HG03095 (cell line): ENCODE measurements at regions not wholly inside any gene's neighbourhood (a gene's known extent, or its start where the extent isn't known, plus 50 kb on each side); places are given as distances from the start of the nearest gene placed in this dataset.
"Not testable (repeated sequence)": the region's sequence is repeated elsewhere in the genome, so short reads cannot be mapped to it uniquely, and the experiment has no call there.

Experiments
- ATAC-seq: cut with Tn5 transposase; IDR thresholded peaks from one replicate; pipeline ENCODE4 v1.9.1; 2021; ENCODE audit warnings: moderate library complexity; ENCODE audit not compliant: unreplicated experiment

GRCh38 chr2:7867867-7868266 is 814.0 kb upstream of the ID2 start:
- ATAC-seq = no peak

- ATAC-seq = no peak
These were observed 813.0 kb upstream of the ID2 start for GRCh38 chr2:7868836-7869235.

- ATAC-seq = not testable (repeated sequence)
These were observed 805.4 kb upstream of the ID2 start for GRCh38 chr2:7876445-7876844.

- not testable (repeated sequence) for ATAC-seq
These were observed 803.6 kb upstream of the ID2 start for GRCh38 chr2:7878266-7878665.

- ATAC-seq = no peak
These were observed 802.9 kb upstream of the ID2 start for GRCh38 chr2:7878786-7879482.

GRCh38 chr2:7879483-7879835 is 802.4 kb upstream of the ID2 start:
- no peak for ATAC-seq

GRCh38 chr2:7880126-7880525 is 801.7 kb upstream of the ID2 start:
- no peak for ATAC-seq

- ATAC-seq = no peak
These were observed 801.3 kb upstream of the ID2 start for GRCh38 chr2:7880566-7880965.

- no peak for ATAC-seq
These were observed 800.8 kb upstream of the ID2 start for GRCh38 chr2:7881063-7881462.

GRCh38 chr2:7881466-7881865 is 800.4 kb upstream of the ID2 start:
- ATAC-seq = no peak

GRCh38 chr2:7882296-7882695 is 799.6 kb upstream of the ID2 start:
- no peak for ATAC-seq

- ATAC-seq = no peak
These were observed 797.5 kb upstream of the ID2 start for GRCh38 chr2:7884338-7884737.

GRCh38 chr2:7886666-7887065 is 795.2 kb upstream of the ID2 start:
- ATAC-seq = no peak

GRCh38 chr2:7887441-7887840 is 794.4 kb upstream of the ID2 start:
- no peak for ATAC-seq

- no peak for ATAC-seq
These were observed 793.0 kb upstream of the ID2 start for GRCh38 chr2:7888876-7889275.

- ATAC-seq = no peak
These were observed 790.5 kb upstream of the ID2 start for GRCh38 chr2:7891312-7891711.

GRCh38 chr2:7895289-7895688 is 786.6 kb upstream of the ID2 start:
- ATAC-seq = no peak

GRCh38 chr2:7896940-7897487 is 784.8 kb upstream of the ID2 start:
- ATAC-seq = no peak

- no peak for ATAC-seq
These were observed 782.6 kb upstream of the ID2 start for GRCh38 chr2:7899241-7899640.

- no peak for ATAC-seq
These were observed 781.9 kb upstream of the ID2 start for GRCh38 chr2:7899923-7900322.

GRCh38 chr2:7900593-7900992 is 781.3 kb upstream of the ID2 start:
- ATAC-seq = no peak

- no peak for ATAC-seq
These were observed 779.5 kb upstream of the ID2 start for GRCh38 chr2:7902251-7902765.

GRCh38 chr2:7904319-7904718 is 777.5 kb upstream of the ID2 start:
- no peak for ATAC-seq
